T-helper 2 cell treated with Interferon-gamma antibody and Interleukin-4, amounts not matched to agents 5 μg/mL and 100 μg/mL, for 36 hours (primary cell): ENCODE measurements at regions not wholly inside any gene's neighbourhood (a gene's known extent, or its start where the extent isn't known, plus 50 kb on each side); places are given as distances from the start of the nearest gene placed in this dataset.

Experiments
- DNase-seq: peaks from one replicate; pipeline ENCODE4 v3.0.0; 2021; ENCODE audit warnings: low spot score
- H3K27ac Mint-ChIP-seq: one replicate; pipeline ENCODE4 v1.8.0; 2021; ENCODE audit warnings: mild to moderate bottlenecking, mixed read lengths
- H3K27me3 Mint-ChIP-seq: one replicate; pipeline ENCODE4 v1.8.0; 2021; ENCODE audit warnings: low read depth, mixed read lengths
- H3K36me3 Mint-ChIP-seq: one replicate; pipeline ENCODE4 v1.8.0; 2021; ENCODE audit warnings: low read depth, mixed read lengths
- H3K4me1 Mint-ChIP-seq: one replicate; pipeline ENCODE4 v1.8.0; 2021; ENCODE audit warnings: low read depth, mixed read lengths
- H3K4me3 Mint-ChIP-seq: one replicate; pipeline ENCODE4 v1.8.0; 2022; ENCODE audit warnings: mild to moderate bottlenecking, moderate library complexity, mixed read lengths
- H3K9me3 Mint-ChIP-seq: one replicate; pipeline ENCODE4 v1.8.0; 2021; ENCODE audit warnings: mixed read lengths

- H3K27me3 Mint-ChIP-seq, result no peaks in the 10 kb centered on the region
- H3K9me3 Mint-ChIP-seq, result peaks cover 29% of the 10 kb centered on the region
- no peaks in the 10 kb centered on the region for H3K36me3 Mint-ChIP-seq
- no peaks in the 10 kb centered on the region for H3K4me1 Mint-ChIP-seq
- no peak for DNase-seq
- no peak overlapping the region for H3K4me3 Mint-ChIP-seq
- no peak overlapping the region for H3K27ac Mint-ChIP-seq
These were observed 623.5 kb downstream of the CDH11 start for GRCh38 chr16:64498363-64498762.

GRCh38 chr16:64493709-64494108 is 628.2 kb downstream of the CDH11 start:
- no peak overlapping the region for H3K4me3 Mint-ChIP-seq
- no peaks in the 10 kb centered on the region for H3K27me3 Mint-ChIP-seq
- H3K27ac Mint-ChIP-seq, result no peak overlapping the region
- DNase-seq, result no peak
- no peaks in the 10 kb centered on the region for H3K36me3 Mint-ChIP-seq
- no peaks in the 10 kb centered on the region for H3K4me1 Mint-ChIP-seq
- peaks cover 46% of the 10 kb centered on the region for H3K9me3 Mint-ChIP-seq

- Mint-ChIP-seq H3K9me3 (peaks cover 50% of the 10 kb centered on the region), H3K27ac (no peak overlapping the region), H3K4me3 (no peak overlapping the region), H3K27me3 (no peaks in the 10 kb centered on the region), H3K36me3 (no peaks in the 10 kb centered on the region), H3K4me1 (no peaks in the 10 kb centered on the region)
- DNase-seq, result no peak
These were observed 632.4 kb downstream of the CDH11 start for GRCh38 chr16:64489449-64489848.

DNA sequence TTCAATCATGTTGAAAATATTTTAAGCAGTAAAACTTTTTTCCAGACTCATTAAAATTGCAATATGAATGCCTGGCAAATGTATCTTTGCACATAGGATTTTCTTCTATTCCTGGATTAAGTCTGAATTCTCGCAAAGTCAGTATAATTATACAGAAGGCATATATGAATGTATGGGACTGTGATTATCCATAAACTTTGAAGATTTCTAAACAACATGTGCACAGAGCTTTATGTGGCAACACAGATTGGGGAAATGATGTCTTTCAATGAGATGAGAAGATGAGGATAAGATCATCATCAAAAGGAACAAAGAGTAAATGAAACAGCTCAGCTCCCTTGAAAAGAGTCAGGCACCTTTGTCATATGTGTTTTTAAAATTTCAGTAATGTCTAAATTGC is 635.3 kb downstream of the CDH11 start:
- Mint-ChIP-seq H3K4me3 (no peak overlapping the region), H3K27me3 (no peaks in the 10 kb centered on the region), H3K27ac (no peak overlapping the region), H3K4me1 (no peaks in the 10 kb centered on the region), H3K36me3 (no peaks in the 10 kb centered on the region), H3K9me3 (peaks cover 43% of the 10 kb centered on the region)
- DNase-seq, result no peak

DNA sequence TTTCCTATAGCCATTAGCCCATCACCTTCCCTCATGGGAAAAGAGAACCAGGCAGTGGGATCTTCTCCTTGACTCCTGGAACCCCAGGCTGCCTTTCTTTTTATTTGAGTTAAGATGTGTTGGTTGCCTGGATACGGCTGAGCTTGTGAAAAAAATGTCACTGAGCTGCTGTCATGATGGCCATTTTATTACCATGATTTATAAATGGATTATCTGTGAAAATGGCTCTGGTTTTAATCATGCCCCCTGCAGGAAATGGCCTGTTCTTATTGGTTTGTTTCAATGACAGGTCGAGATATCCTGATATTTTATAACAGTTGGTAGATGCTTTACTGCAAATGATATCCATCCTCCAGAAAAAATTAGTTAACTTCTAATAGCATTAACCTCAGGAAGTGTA is 640.4 kb downstream of the CDH11 start:
- Mint-ChIP-seq H3K27ac (no peak overlapping the region), H3K9me3 (peaks cover 37% of the 10 kb centered on the region), H3K4me1 (no peaks in the 10 kb centered on the region), H3K27me3 (no peaks in the 10 kb centered on the region), H3K4me3 (no peak overlapping the region), H3K36me3 (no peaks in the 10 kb centered on the region)
- no peak for DNase-seq

DNA sequence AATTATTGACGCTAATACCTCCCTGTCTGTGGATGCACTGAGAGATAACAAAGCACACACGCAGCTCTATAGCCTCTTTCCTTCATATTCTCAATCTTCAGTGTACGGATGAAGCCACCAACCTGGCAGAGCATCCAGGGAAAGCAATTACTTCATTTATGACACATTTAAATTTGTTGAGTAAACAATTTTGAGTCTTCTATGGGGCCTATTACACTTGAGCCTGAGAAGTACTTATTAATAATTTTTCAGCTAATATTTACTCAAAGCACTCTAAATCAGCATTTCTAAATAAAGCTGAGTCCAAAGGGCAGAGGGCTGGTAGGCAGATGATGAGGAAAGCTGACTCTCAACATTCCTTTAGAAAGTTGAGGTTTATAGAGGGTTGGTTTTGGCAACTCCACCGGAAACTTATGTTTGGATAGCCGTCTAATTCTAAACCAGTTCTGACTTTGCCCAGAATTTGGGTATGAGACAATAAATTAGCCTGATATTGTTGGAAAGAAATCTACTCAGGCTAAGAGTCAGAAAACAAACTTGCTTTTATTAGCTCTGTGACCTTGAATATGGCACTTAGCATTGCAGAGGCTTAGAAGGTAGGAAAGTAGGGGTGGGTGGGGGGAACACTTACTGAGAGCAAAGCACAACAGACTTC is 643.5 kb downstream of the CDH11 start:
- Mint-ChIP-seq H3K27ac (no peak overlapping the region), H3K4me3 (no peak overlapping the region), H3K4me1 (no peaks in the 10 kb centered on the region), H3K27me3 (no peaks in the 10 kb centered on the region), H3K9me3 (peaks cover 46% of the 10 kb centered on the region), H3K36me3 (no peaks in the 10 kb centered on the region)
- DNase-seq, result no peak

- Mint-ChIP-seq H3K4me3 (no peak overlapping the region), H3K4me1 (no peaks in the 10 kb centered on the region), H3K27ac (no peak overlapping the region), H3K9me3 (peaks cover 55% of the 10 kb centered on the region), H3K27me3 (no peaks in the 10 kb centered on the region), H3K36me3 (no peaks in the 10 kb centered on the region)
- no peak for DNase-seq
These were observed 646.1 kb downstream of the CDH11 start for GRCh38 chr16:64475627-64476351.

GRCh38 chr16:64470916-64471315 is 650.9 kb downstream of the CDH11 start:
- no peak for DNase-seq
- Mint-ChIP-seq H3K9me3 (peaks cover 55% of the 10 kb centered on the region), H3K36me3 (no peaks in the 10 kb centered on the region), H3K4me3 (no peak overlapping the region), H3K4me1 (no peaks in the 10 kb centered on the region), H3K27me3 (no peaks in the 10 kb centered on the region), H3K27ac (no peak overlapping the region)

- peaks cover 57% of the 10 kb centered on the region for H3K9me3 Mint-ChIP-seq
- H3K27ac Mint-ChIP-seq, result no peak overlapping the region
- H3K4me1 Mint-ChIP-seq, result no peaks in the 10 kb centered on the region
- H3K4me3 Mint-ChIP-seq, result no peak overlapping the region
- H3K27me3 Mint-ChIP-seq, result no peaks in the 10 kb centered on the region
- no peaks in the 10 kb centered on the region for H3K36me3 Mint-ChIP-seq
- no peak for DNase-seq
These were observed 651.8 kb downstream of the CDH11 start for GRCh38 chr16:64469906-64470702.

- no peaks in the 10 kb centered on the region for H3K27me3 Mint-ChIP-seq
- no peak overlapping the region for H3K4me3 Mint-ChIP-seq
These were observed 652.5 kb downstream of the CDH11 start for GRCh38 chr16:64469351-64469750.

GRCh38 chr16:64468515-64469090 is 653.3 kb downstream of the CDH11 start:
- no peaks in the 10 kb centered on the region for H3K4me1 Mint-ChIP-seq
- H3K27ac Mint-ChIP-seq, result no peak overlapping the region
- H3K4me3 Mint-ChIP-seq, result no peak overlapping the region
- DNase-seq, result no peak
- no peaks in the 10 kb centered on the region for H3K36me3 Mint-ChIP-seq
- H3K9me3 Mint-ChIP-seq, result peaks cover 61% of the 10 kb centered on the region
- no peaks in the 10 kb centered on the region for H3K27me3 Mint-ChIP-seq

More at GRCh38 chr16:64469351-64469750, 652.5 kb downstream of the CDH11 start:
- DNase-seq, result no peak
- Mint-ChIP-seq H3K36me3 (no peaks in the 10 kb centered on the region), H3K27ac (no peak overlapping the region), H3K4me1 (no peaks in the 10 kb centered on the region), H3K9me3 (peaks cover 65% of the 10 kb centered on the region)

- Mint-ChIP-seq H3K9me3 (peaks cover 53% of the 10 kb centered on the region), H3K27me3 (no peaks in the 10 kb centered on the region), H3K4me1 (no peaks in the 10 kb centered on the region)
These were observed 662.0 kb downstream of the CDH11 start for GRCh38 chr16:64459821-64460220.

GRCh38 chr16:64459402-64459801 is 662.5 kb downstream of the CDH11 start:
- H3K4me3 Mint-ChIP-seq, result no peak overlapping the region
- H3K27ac Mint-ChIP-seq, result no peak overlapping the region
- H3K9me3 Mint-ChIP-seq, result peaks cover 53% of the 10 kb centered on the region
- DNase-seq, result no peak
- no peaks in the 10 kb centered on the region for H3K36me3 Mint-ChIP-seq
- no peaks in the 10 kb centered on the region for H3K4me1 Mint-ChIP-seq
- no peaks in the 10 kb centered on the region for H3K27me3 Mint-ChIP-seq

More at GRCh38 chr16:64459821-64460220, 662.0 kb downstream of the CDH11 start:
- H3K36me3 Mint-ChIP-seq, result no peaks in the 10 kb centered on the region
- H3K27ac Mint-ChIP-seq, result no peak overlapping the region
- DNase-seq, result no peak
- no peak overlapping the region for H3K4me3 Mint-ChIP-seq

DNA sequence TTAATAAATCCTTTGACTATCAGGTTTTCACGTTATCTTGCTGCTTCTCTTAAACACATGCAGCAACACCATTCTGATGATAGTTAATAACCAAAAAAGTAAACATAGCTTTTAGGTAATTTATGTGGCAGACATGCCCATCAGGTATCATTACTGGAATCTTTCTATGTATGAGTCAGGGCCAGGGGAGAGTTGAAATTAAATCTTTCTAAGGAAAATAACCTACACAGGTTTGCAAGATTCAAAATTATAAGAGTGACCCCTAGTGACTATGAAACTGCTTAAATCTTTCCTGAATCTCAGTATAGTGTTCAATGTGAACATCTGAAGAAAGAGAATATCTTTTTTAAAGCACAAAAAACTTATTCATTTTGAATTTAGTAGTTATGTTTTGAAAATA is 666.6 kb downstream of the CDH11 start:
- Mint-ChIP-seq H3K27me3 (no peaks in the 10 kb centered on the region), H3K27ac (no peak overlapping the region), H3K36me3 (no peaks in the 10 kb centered on the region), H3K9me3 (peaks cover 45% of the 10 kb centered on the region), H3K4me1 (no peaks in the 10 kb centered on the region), H3K4me3 (no peak overlapping the region)
- DNase-seq, result no peak
